Activated T-helper 1 cell treated with Interleukin-2 at 50 U/mL for 16 hours (primary cell): ENCODE measurements at regions not wholly inside any gene's neighbourhood (a gene's known extent, or its start where the extent isn't known, plus 50 kb on each side); places are given as distances from the start of the nearest gene placed in this dataset.

ENCODE experiments used
- DNase-seq: peaks from one replicate; pipeline ENCODE4 v3.0.0-alpha.2; 2020; ENCODE audit warnings: low read depth

DNA sequence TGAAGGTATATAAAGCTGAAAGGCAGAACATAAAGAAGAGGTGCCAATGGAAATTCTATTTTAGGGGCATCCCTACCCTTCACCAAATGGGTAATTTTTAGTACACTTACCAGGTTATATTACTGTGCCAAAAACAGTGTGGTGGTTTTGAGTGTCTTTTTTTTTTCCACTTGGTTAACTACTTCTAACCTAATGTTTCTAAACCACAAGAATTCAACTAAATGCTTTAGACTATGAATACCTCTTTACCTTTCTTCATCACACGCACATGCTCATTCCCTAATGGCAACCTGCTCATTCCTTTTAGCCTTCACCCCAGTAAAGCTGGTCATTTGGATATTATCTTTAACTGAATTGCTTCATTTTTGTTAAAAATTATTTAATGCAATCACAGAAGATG is 215.6 kb downstream of the PIK3R1 start:
- DNase-seq, result no peak

DNA sequence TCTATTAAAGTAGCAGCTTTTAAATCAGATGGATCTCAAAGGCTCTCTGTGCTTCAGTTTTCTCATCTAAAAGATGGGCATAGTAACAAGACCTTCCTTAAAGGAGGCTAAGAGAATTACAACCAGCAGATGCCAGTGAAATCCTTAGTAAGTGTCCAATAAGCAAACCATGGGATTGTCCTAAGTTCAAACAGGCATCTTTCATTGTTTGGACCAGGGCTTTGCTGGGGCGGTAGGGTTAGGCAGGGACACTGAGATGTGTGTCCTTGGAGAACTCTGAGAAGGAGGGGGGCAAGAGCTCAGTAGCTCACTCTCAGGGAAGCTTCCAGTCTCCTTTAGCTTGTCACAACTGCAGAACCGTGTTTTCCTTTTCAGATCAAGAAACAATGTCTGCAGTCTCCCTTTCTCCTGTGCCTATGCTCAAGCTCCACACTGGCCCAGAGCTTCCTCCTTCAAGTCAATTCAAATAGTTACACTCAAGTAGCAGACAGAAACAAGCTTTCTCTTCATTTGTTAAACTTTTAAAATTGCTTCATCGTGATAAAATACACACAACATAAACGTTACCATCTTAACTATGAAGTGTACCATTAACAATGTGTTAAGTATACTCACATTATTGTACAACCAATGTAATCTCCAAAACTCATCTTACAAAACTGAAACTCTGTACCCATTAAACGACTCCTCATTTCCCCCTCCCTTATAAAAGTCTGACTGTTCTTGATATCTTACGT is 216.2 kb downstream of the PIK3R1 start:
- DNase-seq, result no peak

- peak; percentile 13 for DNase-seq
Measured at GRCh38 chr5:68432682-68433081, 217.1 kb downstream of the PIK3R1 start.

DNA sequence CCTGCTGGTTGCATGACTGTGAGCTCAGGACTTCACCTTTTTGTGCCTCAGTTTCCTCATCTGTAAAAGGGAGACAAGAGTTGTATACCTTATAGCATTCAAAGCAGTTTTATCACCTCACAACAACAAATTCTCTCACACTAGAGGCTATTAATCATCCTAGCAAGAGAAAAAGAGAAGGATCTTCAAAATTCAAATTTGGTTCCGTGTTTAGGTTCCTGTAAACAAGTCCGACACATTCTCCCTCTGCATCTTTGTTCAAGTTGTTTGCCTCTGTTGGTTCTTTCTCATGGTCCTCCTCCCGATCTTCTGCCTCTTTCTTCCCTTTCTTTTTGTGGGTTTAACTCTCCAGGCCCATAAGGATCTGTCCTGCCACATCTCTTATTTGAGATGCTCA is 218.0 kb downstream of the PIK3R1 start:
- no peak for DNase-seq

GRCh38 chr5:68433923-68434879 is 218.6 kb downstream of the PIK3R1 start:
- DNase-seq, result peak; percentile 82

GRCh38 chr5:68435611-68436010 is 220.1 kb downstream of the PIK3R1 start:
- no peak for DNase-seq

DNA sequence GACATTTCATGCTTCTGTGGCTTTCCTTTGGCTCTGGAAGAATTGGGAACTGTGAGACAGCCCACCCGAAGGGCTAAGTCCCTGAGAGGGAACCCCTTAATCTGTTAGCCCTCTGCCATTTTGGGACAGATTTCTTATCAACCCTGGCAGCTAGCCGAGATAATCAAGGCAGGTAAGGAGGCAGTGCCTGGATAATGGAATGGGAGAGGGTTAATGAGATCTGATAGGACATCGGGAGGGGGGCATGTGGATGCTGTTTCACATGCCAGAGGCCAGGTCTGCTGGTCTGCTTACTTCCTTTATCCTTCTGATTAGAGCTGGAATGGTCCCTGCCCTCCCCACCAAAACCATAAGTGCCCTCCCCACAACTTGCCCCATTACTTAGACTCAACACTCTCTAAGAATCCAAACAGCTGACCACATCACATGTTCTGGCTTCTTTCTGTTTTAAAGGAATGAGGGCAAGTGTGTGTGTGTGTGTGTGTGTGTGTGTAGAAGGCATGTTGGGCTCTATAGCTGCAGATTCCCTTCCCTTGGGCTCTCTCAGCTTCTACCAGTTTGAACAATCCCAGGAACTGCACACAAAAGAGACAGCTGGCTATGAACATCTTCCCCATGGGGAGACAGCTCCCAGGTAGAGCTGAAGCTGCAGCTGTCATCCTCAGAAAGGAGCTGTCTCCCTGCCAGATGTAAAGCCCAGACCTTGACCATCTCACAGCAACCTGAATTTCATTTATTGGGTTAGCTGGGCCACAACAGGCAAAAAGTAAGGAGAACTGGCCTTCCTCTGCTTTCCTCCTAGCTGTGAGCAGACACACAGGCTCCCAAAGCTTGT is 221.3 kb downstream of the PIK3R1 start:
- no peak for DNase-seq

DNA sequence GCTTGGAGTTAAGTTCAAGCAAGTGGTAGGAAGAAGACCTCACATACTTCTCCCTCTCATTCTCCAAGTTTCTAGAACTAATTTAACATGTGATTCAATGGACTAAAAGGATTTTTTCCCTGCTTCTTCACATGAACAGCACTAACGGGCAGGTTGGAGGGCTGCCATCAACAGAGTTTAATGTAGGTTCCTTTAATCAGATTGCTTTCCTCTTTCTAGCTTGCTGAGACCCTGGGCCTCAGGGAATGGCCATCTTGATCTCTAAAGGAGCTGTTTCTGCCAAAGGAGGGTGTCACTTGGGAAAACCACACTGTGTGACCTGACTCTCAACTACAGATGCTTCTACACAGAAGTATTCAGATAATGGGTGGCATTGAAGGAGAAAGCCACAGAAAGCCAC is 223.3 kb downstream of the PIK3R1 start:
- DNase-seq, result no peak

DNA sequence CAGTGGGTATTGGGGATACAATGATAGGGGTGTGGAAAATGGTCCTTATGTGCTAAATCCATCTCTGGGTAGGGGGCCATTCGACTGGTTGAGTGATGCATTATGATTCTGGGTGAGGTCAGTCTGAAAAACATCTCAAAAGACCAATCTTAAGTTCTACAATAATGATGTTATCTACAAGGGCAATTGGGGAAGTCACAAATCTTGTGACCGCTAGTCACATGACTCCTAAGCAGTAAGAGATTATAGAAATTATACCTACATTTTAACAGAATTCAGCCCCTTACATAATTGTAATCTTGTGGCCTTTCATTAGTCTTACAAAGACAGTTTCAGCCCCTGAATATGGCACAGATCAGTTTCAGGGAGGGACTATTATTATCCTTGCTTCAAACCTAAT is 224.7 kb downstream of the PIK3R1 start:
- no peak for DNase-seq

DNA sequence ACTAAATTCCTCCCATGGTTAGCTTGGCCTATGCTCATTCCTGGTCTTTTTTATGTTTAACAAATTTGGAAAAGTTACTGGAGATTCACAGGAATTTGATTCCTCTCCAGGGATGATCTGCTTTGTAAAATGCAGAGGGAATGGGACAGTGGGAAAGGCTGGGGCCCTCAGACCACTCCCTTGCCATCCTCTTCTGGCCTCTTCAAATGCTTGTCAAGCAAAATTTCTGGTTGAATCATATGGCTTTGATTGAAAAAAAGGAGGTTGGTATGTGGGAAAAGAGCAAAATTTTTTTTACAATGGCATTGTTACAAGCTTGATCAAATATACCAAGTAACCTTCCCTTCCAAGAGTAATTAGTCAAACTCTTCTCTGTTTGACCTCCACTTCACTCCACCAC is 225.1 kb downstream of the PIK3R1 start:
- no peak for DNase-seq

GRCh38 chr5:68441309-68442073 is 225.9 kb downstream of the PIK3R1 start:
- no peak for DNase-seq

GRCh38 chr5:68443091-68443490 is 227.5 kb downstream of the PIK3R1 start:
- DNase-seq, result no peak

DNA sequence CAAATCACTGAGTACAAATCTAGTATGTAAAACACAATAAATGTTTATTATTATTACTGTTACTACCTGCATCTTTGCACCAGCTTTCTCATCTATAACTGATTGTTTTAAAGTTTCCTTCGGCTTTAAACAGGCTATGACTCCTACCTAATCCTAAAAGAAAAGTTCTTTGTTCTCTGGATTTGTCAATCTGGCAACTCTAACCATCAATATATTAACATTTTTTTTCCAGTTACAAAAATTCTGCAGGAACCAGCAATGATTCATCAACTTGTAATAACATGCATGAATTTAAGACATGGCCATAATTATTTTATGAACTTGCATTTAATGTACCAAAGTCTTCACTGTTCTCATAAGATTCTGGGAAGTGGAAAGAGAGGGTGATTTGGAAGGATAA is 228.5 kb downstream of the PIK3R1 start:
- DNase-seq, result no peak

GRCh38 chr5:68444833-68445232 is 229.3 kb downstream of the PIK3R1 start:
- no peak for DNase-seq

GRCh38 chr5:68445257-68446069 is 229.9 kb downstream of the PIK3R1 start:
- no peak for DNase-seq

- no peak for DNase-seq
Measured at GRCh38 chr5:68446070-68446357, 230.5 kb downstream of the PIK3R1 start.

DNA sequence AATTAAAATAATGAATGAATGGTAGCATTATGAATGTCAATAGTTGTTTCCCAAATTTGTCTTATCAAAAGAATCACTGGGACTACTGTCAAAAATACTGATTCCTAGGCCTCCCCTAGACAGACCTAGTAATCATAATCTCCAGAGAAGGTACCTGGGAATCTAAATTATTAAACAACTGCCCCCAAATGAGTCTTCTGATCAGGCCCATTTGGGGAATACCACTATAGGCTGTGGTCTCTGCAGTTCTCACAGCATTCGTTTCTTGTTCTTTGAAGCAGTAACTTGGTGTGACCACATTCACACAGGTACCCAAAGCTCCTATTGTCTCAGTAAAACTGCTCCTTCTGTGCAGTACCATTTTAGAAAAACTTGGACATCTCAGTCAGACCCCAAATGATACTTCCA is 230.9 kb downstream of the PIK3R1 start:
- DNase-seq, result no peak

DNA sequence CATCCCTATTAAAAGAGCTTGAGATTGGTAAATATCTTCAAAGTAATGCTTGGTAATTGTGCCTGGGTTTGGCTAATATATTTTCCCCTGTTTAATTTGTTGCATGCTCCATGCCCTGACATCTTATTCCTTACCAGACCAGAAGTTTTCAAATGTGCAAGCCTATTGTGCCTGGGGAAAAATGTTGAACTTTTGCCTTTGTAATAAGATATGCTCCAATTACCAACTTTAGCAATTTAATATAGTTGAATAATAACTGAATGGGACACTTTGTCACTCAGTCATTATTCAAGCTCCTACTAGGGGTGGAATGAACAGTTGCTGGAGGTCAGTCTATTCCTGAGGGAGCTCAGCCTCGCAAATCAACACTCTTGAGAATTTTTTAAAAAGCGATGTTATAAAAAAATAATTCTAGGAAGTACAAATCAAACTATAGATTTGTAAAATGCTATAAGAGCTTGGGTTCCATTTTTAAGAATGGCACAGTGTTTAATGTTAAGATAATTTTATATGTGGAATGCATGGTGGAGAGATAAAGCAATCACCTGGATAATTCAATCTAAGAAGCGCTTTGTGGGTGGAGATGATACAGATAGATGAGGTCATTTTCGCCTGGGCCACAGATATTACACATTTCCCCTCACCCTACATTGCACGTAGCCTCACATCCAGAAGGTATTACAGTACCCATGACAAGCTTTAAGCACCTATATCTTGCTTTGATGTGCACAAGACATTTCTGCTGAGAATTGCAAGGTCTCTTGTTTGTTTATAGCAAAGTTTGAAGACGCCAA is 231.8 kb downstream of the PIK3R1 start:
- DNase-seq, result no peak

GRCh38 chr5:68449380-68449779 is 233.8 kb downstream of the PIK3R1 start:
- no peak for DNase-seq

GRCh38 chr5:68450245-68450852 is 234.8 kb downstream of the PIK3R1 start:
- no peak for DNase-seq
